ENCODE measurements at regions not wholly inside any gene's neighbourhood (a gene's known extent, or its start where the extent isn't known, plus 50 kb on each side); places are given as distances from the start of the nearest gene placed in this dataset.

DNA sequence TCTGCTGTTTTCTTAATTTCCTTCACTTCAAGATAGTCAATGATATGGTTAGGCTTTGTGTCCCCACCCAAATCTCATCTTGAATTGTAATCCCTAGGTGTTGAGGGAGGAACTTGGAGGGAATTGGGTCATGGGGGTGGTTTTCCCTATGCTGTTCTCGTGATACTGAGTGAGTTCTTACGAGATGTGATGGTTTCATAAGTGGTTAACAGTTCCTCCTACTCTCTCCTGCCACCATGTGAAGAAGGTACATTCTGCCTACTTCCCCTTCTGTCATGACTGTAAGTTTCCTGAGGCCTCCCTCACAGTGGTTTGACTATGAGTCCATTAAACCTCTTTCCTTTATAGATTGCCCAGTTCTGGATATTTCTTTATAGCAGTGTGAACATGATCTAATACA lies 74.0 kb upstream of the SAMSN1 start:
- Histone ChIP-seq H3K36me3 (no peaks in the 10 kb centered on the region), H3K4me3 (no peak overlapping the region), H3K27me3 (no peaks in the 10 kb centered on the region), H3K4me1 (no peaks in the 10 kb centered on the region), H3K27ac (no peak overlapping the region), H3K9me3 (no peaks in the 10 kb centered on the region)
- no peak for ATAC-seq
- no peak for DNase-seq
- TF ChIP-seq, protein P1, sequence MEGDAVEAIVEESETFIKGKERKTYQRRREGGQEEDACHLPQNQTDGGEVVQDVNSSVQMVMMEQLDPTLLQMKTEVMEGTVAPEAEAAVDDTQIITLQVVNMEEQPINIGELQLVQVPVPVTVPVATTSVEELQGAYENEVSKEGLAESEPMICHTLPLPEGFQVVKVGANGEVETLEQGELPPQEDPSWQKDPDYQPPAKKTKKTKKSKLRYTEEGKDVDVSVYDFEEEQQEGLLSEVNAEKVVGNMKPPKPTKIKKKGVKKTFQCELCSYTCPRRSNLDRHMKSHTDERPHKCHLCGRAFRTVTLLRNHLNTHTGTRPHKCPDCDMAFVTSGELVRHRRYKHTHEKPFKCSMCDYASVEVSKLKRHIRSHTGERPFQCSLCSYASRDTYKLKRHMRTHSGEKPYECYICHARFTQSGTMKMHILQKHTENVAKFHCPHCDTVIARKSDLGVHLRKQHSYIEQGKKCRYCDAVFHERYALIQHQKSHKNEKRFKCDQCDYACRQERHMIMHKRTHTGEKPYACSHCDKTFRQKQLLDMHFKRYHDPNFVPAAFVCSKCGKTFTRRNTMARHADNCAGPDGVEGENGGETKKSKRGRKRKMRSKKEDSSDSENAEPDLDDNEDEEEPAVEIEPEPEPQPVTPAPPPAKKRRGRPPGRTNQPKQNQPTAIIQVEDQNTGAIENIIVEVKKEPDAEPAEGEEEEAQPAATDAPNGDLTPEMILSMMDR (IDR thresholded peaks at IDR 0.05 in 4 of 5, conservative IDR thresholded peaks at IDR 0.05 in 1 of 5): no peak
- no peak for TF ChIP-seq POLR2A (IDR thresholded peaks at IDR 0.05)
- in situ Hi-C loops (cut with MboI; ENCODE audit: low sequenced_read_pairs in 4 of 4): no loop called here
- intact Hi-C loops (cut with DNase I; ENCODE audit: low total_unique reads): no loop called here

DNA sequence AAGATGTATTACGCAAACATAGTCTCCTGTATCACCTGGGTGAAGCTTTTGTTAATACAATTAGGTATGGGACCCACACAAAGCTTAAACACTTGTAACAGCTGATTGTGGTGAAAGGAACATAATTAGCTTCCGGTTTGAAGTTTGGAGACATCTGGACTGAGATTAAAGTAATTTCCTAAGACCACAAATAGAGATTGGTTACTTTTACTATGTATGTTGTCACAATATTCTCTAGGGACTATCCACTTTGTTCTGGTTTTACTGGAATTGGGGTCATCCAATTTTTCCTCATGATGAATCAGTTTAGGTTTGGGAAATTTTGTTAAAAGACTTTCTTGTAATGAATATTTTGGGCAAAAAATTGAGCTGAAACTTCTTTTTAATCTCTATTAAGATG lies 71.8 kb upstream of the SAMSN1 start:
- Histone ChIP-seq H3K27me3 (no peaks in the 10 kb centered on the region), H3K9me3 (no peaks in the 10 kb centered on the region), H3K27ac (no peak overlapping the region), H3K36me3 (no peaks in the 10 kb centered on the region), H3K4me3 (no peak overlapping the region), H3K4me1 (no peaks in the 10 kb centered on the region)
- in situ Hi-C loops (cut with MboI; ENCODE audit: low sequenced_read_pairs in 4 of 4): no loop called here
- no peak for ATAC-seq
- DNase-seq: no peak
- intact Hi-C loops (cut with DNase I; ENCODE audit: low total_unique reads): no loop called here
- TF ChIP-seq POLR2A (IDR thresholded peaks at IDR 0.05): no peak
- TF ChIP-seq, protein P1 (IDR thresholded peaks at IDR 0.05 in 4 of 5, conservative IDR thresholded peaks at IDR 0.05 in 1 of 5): no peak

DNA sequence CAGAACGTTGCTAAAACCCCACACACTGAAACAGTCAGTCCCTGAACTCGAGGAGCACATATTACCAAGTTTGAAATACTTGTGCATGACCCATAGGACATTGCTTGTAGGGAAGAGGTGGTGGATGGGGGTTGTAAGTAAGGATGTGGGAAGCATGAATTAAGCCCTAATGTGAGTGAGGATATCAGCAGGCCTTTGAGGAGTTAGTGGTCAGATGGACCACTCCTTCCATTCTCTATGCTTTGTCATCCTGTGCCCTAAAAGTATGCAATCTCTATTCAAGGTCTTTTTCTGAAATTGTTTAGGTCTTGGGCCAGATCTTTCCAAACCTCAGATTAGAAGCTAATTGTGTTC lies 70.9 kb upstream of the SAMSN1 start:
- ATAC-seq: no peak
- H3K27me3 ChIP-seq: no peaks in the 10 kb centered on the region
- no peaks in the 10 kb centered on the region for H3K9me3 ChIP-seq
- in situ Hi-C loops (cut with MboI; ENCODE audit: low sequenced_read_pairs in 4 of 4) (no loop called here), intact Hi-C loops (cut with DNase I; ENCODE audit: low total_unique reads) (no loop called here)
- TF ChIP-seq, protein P1 (IDR thresholded peaks at IDR 0.05 in 4 of 5, conservative IDR thresholded peaks at IDR 0.05 in 1 of 5): no peak
- TF ChIP-seq POLR2A (IDR thresholded peaks at IDR 0.05): no peak
- no peak overlapping the region for H3K4me3 ChIP-seq
- no peak for DNase-seq
- no peaks in the 10 kb centered on the region for H3K36me3 ChIP-seq
- no peak overlapping the region for H3K27ac ChIP-seq
- H3K4me1 ChIP-seq: no peaks in the 10 kb centered on the region

DNA sequence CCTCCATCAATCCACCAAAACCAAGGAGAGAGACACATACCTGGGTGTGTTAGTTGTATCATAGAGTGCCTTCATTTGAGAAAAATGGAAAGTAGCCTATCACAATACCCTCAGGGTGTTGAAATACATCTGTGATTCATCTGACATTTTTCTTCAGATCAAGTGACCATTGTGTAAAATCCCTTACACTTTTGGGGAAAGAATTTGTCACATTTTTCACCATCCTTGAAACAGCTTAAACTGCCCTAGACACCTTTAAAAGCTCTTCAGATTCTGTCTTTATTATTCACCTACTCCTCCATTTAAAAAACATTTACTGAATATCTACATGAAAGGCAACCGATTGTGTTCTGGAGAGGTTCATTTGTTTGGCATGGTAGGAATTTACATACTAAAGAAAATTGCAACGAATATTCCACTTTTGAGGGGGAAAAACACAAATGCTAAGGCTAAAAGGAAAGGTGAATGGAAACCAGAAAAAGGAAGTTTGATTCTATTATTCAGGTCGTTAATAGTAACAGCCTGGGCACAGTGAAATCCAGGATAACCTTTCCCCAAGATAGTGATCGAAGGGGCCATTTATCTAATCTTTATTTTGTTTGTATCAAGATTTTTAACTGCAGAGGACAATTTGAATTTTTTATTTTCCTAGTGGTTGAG lies 70.4 kb upstream of the SAMSN1 start:
- H3K9me3 ChIP-seq: no peaks in the 10 kb centered on the region
- ATAC-seq: no peak
- intact Hi-C loops (cut with DNase I; ENCODE audit: low total_unique reads): no loop called here
- no peak overlapping the region for H3K4me3 ChIP-seq
- no peaks in the 10 kb centered on the region for H3K36me3 ChIP-seq
- no peaks in the 10 kb centered on the region for H3K27me3 ChIP-seq
- H3K4me1 ChIP-seq: no peaks in the 10 kb centered on the region
- in situ Hi-C loops (cut with MboI; ENCODE audit: low sequenced_read_pairs in 4 of 4): no loop called here
- no peak for DNase-seq
- TF ChIP-seq, protein P1 (IDR thresholded peaks at IDR 0.05 in 4 of 5, conservative IDR thresholded peaks at IDR 0.05 in 1 of 5): no peak
- no peak for TF ChIP-seq POLR2A (IDR thresholded peaks at IDR 0.05)
- H3K27ac ChIP-seq: no peak overlapping the region

DNA sequence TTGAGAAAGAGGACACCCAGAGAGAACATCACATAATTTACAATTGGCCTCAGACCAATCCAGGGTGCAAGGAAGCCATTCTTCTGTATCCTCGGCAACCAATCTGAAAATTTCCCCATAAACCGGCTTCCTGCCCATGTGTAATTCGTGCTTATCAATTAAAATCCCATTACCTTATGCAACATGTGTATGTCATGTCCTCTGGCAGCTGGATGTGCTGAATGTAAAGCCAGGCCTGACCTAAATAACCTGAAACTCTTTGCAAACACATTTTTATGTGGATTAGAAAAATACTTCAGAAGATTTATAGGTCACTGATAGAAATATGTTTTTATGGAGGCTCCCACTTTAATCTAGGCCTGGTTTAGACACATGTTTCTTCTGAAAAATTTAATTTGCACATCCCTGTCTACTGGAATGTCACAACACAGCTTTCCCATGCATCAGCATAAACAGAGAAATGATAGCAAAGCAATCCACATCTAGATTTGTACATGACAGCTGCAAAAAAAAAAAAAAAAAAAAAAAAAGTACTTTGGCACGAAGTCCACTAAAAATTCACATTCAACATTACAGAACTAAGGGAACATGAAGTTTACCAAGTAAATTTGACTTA lies 69.4 kb upstream of the SAMSN1 start:
- Histone ChIP-seq H3K4me3 (no peak overlapping the region), H3K27me3 (no peaks in the 10 kb centered on the region), H3K4me1 (no peaks in the 10 kb centered on the region), H3K9me3 (no peaks in the 10 kb centered on the region), H3K27ac (no peak overlapping the region), H3K36me3 (no peaks in the 10 kb centered on the region)
- no peak for TF ChIP-seq POLR2A (IDR thresholded peaks at IDR 0.05)
- TF ChIP-seq, protein P1 (IDR thresholded peaks at IDR 0.05 in 4 of 5, conservative IDR thresholded peaks at IDR 0.05 in 1 of 5): no peak
- intact Hi-C loops (cut with DNase I; ENCODE audit: low total_unique reads) (no loop called here), in situ Hi-C loops (cut with MboI; ENCODE audit: low sequenced_read_pairs in 4 of 4) (no loop called here)
- DNase-seq (no peak), ATAC-seq (no peak)
